Activated CD4-positive, alpha-beta T cell treated with anti-CD3 and anti-CD28 coated beads, Interleukin-2, amount 50 U/mL, for 16 hours (primary cell): ENCODE measurements at regions not wholly inside any gene's neighbourhood (a gene's known extent, or its start where the extent isn't known, plus 50 kb on each side); places are given as distances from the start of the nearest gene placed in this dataset.
A peak's percentile ranks its signal among the peaks of the same experiment; 100 is the strongest.
"Not testable (repeated sequence)": the region's sequence is repeated elsewhere in the genome, so short reads cannot be mapped to it uniquely, and the experiment has no call there.

Source experiments
- DNase-seq: peaks from one replicate; pipeline ENCODE4 v3.0.0-alpha.2; 2020

DNA sequence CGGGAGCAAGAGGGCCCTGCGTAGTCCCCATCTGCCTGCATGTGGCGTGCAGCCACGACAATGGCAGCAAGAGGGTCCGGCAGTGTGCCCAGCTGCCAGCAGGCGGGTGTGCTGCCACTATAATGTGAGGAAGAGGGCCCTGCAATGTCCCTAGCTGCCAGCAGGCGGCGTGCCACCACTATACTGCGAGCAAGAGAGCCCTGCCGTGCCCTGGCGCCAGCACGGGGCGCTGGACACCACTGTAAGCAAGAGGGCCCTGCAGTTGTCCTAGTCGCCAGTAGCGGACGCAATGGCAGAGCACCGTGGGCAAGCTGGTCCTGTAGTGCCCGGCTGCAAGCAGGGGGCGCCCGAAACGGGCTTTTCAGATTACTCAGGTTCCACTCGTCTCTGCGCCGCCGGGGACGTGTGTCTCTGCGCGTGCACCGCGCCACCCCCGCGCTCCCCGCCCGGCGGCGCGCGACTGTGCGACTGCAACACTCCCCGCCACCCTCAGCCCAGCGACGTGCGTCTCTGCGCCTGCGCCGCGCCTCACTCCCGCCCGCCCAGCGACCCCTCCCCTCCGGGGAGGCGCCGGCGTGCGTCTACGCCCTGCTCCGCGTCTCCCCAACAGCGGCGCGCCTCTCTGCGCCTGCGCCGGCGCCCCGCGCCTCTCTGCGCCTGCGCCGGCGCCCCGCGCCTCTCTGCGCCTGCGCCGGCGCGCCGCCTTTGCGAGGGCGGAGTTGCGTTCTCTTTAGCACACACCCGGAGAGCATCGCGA lies 159.4 kb upstream of the FRG2B start:
- not testable (repeated sequence) for DNase-seq

DNA sequence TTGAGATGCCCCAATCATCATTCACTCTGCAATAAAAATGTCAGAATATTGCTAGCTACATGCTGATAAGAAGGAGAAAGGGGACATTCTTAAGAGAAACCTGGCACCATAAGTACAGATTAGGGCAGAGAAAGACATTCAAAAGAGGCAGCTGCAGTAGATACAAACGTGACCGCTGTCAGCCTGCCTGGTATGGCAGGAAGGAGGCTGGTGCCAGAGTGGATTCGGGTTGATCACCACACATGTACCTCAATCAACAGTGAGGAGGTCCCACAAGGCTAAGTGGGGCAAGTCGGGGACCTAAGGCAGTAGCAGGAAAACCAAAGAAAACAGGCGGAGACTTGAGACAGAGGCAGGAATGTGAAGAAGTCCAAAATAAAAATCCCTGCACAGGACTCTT lies 158.6 kb upstream of the FRG2B start:
- DNase-seq = not testable (repeated sequence)

DNA sequence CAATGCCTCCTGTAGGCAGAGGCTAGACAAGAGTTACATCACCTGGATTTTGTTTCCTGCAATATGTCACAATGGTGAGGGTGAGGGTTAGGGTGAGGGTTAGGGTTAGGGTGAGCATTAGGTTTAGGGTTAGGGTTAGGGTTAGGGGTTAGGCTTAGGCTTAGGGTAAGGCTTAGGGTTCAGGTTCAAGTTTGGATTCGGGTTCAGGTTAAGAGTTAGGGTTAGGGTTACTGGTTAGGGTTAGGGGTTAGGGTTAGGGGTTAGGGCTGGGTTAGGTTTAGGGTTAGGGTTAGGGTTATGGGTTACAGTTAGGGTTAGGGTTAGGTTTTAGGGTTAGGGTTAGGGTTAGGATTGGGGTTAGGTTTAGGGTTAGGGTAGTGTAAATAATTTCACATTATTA lies 138.7 kb upstream of the FRG2B start:
- DNase-seq = not testable (repeated sequence)

DNA sequence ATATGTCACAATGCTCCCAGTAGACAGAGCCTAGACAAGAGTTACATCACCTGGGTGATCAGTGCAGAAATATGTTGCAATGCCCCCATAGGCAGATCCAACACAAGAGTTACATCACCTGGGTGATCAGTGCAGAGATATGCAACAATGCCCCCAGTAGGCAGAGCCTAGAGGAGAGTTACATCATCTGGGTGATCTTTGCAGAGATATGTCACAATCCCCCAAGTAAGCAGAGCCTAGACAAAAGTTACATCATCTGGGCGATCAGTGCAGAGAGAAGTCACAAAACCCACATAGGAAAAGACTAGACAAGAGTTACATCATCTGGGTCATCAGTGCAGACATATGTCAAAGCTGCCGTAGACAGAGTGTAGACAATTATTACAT lies 138.2 kb upstream of the FRG2B start:
- not testable (repeated sequence) for DNase-seq

DNA sequence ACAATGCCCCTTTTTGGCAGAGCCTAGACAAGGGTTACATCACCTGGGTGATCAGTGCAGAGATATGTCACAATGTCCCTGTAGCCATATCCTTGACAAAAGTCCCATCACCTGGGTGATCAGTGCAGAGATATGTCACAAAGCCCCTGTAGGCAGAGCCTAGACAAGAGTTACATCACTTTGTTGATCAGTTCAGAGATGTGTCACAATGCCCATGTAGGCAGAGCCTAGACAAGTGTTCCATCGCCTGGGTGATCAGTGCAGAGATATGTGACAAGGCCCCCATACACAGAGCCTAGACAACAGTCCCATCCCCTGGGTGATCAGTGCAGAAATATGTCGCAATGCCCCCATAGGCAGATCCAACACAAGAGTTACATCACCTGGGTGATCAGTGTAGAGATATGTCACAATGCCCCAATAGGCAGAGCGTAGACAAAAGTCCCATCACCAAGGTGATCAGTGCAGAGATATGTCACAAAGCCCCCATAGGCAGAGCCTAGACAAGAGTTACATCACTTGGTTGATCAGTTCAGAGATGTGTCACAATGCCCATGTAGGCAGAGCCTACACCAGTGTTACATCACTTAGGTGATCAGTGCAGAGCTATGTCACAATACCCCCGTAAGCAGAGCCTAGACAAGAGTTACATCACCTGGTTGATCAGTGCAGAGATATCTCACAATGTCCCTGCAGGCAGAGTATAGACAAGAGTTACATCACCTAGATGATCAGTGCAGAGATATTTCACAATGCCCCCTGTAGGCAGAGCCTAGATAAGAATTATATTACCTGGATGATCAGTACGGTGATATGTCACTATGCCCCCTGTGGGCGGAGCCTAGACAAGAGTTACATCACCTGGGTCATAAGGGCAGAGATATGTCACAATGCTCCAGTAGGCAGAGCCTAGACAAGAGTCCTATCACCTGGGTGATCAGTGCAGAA lies 137.6 kb upstream of the FRG2B start:
- DNase-seq = peak; percentile 0

DNA sequence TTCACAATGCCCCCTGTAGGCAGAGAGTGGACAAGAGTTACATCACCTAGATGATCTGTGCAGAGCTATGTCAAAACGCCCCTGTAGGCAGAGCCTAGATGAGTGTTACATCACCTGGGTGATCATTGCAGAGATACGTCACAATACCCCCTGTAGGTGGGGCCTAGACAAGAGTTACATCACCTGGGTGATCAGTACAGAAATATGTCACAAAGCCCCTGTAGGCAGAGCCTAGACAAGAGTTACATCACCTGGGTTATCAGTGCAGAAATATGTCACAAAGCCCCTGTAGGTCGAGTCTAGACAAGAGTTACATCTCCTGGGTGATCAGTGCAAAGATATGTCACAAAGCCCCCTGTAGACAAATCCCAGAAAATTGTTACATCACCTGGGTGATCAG lies 136.6 kb upstream of the FRG2B start:
- DNase-seq = not testable (repeated sequence)

DNA sequence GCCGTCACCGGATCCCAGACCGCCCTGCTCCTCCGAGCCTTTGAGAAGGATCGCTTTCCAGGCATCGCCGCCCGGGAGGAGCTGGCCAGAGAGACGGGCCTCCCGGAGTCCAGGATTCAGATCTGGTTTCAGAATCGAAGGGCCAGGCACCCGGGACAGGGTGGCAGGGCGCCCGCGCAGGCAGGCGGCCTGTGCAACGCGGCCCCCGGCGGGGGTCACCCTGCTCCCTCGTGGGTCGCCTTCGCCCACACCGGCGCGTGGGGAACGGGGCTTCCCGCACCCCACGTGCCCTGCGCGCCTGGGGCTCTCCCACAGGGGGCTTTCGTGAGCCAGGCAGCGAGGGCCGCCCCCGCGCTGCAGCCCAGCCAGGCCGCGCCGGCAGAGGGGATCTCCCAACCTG lies 127.0 kb upstream of the FRG2B start:
- DNase-seq = not testable (repeated sequence)
